ENCODE measurements at regions not wholly inside any gene's neighbourhood (a gene's known extent, or its start where the extent isn't known, plus 50 kb on each side); places are given as distances from the start of the nearest gene placed in this dataset.

DNA sequence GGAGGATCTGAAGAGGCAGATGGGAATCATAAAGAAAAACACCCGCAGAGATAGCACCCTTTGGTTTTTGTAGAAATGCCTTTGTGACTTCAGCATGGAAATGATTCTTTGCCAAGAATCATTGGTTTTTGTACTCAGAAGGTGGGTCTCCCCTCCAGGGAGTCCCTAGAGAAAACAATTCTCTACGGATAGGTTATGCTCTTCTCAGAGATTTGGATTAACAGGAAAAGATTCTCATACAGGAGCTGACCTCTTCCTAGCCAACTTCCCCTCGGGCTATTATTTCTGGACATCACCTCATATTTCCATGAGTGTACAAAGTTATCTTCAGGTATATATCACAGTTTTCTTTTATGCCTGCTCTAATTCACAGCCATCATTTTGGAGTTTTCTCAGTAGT lies 274.2 kb upstream of the HABP2 start:
- no peak overlapping the region for H3K9ac ChIP-seq (ENCODE audit: extremely low read depth, low read length, poor library complexity, severe bottlenecking)
- H3K4me1 ChIP-seq (ENCODE audit: control insufficient read depth, insufficient read depth, low read length) = no peaks in the 10 kb centered on the region
- H3K36me3 ChIP-seq (ENCODE audit: control insufficient read depth, insufficient read depth, low read length) = no peaks in the 10 kb centered on the region
- TF ChIP-seq, protein P1, sequence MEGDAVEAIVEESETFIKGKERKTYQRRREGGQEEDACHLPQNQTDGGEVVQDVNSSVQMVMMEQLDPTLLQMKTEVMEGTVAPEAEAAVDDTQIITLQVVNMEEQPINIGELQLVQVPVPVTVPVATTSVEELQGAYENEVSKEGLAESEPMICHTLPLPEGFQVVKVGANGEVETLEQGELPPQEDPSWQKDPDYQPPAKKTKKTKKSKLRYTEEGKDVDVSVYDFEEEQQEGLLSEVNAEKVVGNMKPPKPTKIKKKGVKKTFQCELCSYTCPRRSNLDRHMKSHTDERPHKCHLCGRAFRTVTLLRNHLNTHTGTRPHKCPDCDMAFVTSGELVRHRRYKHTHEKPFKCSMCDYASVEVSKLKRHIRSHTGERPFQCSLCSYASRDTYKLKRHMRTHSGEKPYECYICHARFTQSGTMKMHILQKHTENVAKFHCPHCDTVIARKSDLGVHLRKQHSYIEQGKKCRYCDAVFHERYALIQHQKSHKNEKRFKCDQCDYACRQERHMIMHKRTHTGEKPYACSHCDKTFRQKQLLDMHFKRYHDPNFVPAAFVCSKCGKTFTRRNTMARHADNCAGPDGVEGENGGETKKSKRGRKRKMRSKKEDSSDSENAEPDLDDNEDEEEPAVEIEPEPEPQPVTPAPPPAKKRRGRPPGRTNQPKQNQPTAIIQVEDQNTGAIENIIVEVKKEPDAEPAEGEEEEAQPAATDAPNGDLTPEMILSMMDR (conservative IDR thresholded peaks at IDR 0.05) = no peak
- 87 to 93% methylated on average over 3 of the region's 3 CpGs for WGBS, 2 experiments (ENCODE audit: insufficient coverage in 1 of 2, insufficient read length in 1 of 2)
- H3K27ac ChIP-seq (ENCODE audit: low read depth, low read length) = no peak overlapping the region
- Mint-ChIP-seq H3K4me3 (no peak overlapping the region), H3K4me1 (peaks cover 6% of the 10 kb centered on the region), H3K36me3 (ENCODE audit: low read depth) (peaks cover 2% of the 10 kb centered on the region), H3K9me3 (peaks cover 19% of the 10 kb centered on the region), H3K27ac (no peak overlapping the region), H3K27me3 (ENCODE audit: insufficient read depth) (peaks cover 3% of the 10 kb centered on the region)
- DNase-seq = no peak
- H3K27me3 ChIP-seq (ENCODE audit: control insufficient read depth, insufficient read depth, low read length, poor library complexity, severe bottlenecking) = peaks cover 8% of the 10 kb centered on the region
- H3K4me3 ChIP-seq (ENCODE audit: low read length) = no peak overlapping the region
- H3K9me3 ChIP-seq (ENCODE audit: control insufficient read depth, low read length) = peaks cover 24% of the 10 kb centered on the region

DNA sequence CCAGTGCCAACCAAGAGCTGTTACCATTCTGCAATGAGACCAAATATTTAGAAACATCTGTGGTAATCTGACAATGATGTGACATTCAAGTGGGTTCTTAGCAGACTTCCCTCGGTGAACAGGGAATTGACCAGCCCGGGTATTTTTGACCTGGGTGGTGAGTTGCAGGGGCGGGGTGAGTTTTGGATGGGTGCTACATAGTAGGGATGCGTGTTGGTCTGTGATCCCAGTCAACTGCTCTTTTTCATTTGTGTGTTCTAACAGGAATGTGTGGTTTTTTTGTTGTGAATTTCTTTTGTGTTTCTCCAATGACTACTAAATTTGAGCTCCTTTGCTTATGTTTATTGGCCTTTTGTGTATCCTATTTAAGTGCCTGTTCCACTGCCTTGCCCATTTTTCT lies 273.6 kb upstream of the HABP2 start:
- no peak overlapping the region for H3K4me3 ChIP-seq (ENCODE audit: low read length)
- Mint-ChIP-seq H3K4me3 (no peak overlapping the region), H3K27ac (no peak overlapping the region), H3K9me3 (peaks cover 19% of the 10 kb centered on the region), H3K27me3 (ENCODE audit: insufficient read depth) (peaks cover 5% of the 10 kb centered on the region), H3K4me1 (peaks cover under 1% of the 10 kb centered on the region), H3K36me3 (ENCODE audit: low read depth) (peaks cover 2% of the 10 kb centered on the region)
- TF ChIP-seq, protein P1 (conservative IDR thresholded peaks at IDR 0.05) = no peak
- no peak for DNase-seq
- no peak overlapping the region for H3K27ac ChIP-seq (ENCODE audit: low read depth, low read length)
- no peaks in the 10 kb centered on the region for H3K36me3 ChIP-seq (ENCODE audit: control insufficient read depth, insufficient read depth, low read length)
- no peak overlapping the region for H3K9ac ChIP-seq (ENCODE audit: extremely low read depth, low read length, poor library complexity, severe bottlenecking)
- H3K27me3 ChIP-seq (ENCODE audit: control insufficient read depth, insufficient read depth, low read length, poor library complexity, severe bottlenecking) = peaks cover 14% of the 10 kb centered on the region
- peaks cover 24% of the 10 kb centered on the region for H3K9me3 ChIP-seq (ENCODE audit: control insufficient read depth, low read length)
- no peaks in the 10 kb centered on the region for H3K4me1 ChIP-seq (ENCODE audit: control insufficient read depth, insufficient read depth, low read length)
- WGBS, 2 experiments (ENCODE audit: insufficient coverage in 1 of 2, insufficient read length in 1 of 2) = 90 to 91% methylated on average over 2 to 4 of the region's 4 CpGs

DNA sequence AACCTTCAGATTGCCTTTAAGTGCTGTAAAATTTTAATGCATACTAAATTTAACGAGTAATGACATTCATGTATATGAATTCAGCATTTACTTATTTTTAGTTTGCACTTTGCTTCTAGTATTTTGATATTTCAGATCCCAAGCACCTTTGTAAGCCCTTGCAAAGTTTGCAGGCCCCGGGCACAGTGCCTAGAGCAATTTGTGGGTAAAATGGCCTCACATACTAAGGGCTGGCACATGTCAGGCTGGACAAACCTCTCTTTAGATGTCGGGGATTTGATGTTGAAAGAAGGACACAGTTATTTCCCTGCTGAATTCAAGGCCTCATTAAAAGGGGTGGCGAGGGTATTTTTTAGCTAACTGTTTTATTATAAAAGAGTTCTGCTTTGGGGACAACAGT lies 270.3 kb upstream of the HABP2 start:
- TF ChIP-seq, protein P1 (conservative IDR thresholded peaks at IDR 0.05) = no peak
- Histone ChIP-seq H3K9ac (ENCODE audit: extremely low read depth, low read length, poor library complexity, severe bottlenecking) (no peak overlapping the region), H3K36me3 (ENCODE audit: control insufficient read depth, insufficient read depth, low read length) (no peaks in the 10 kb centered on the region), H3K9me3 (ENCODE audit: control insufficient read depth, low read length) (no peaks in the 10 kb centered on the region), H3K27ac (ENCODE audit: low read depth, low read length) (no peak overlapping the region), H3K4me3 (ENCODE audit: low read length) (no peak overlapping the region), H3K4me1 (ENCODE audit: control insufficient read depth, insufficient read depth, low read length) (no peaks in the 10 kb centered on the region), H3K27me3 (ENCODE audit: control insufficient read depth, insufficient read depth, low read length, poor library complexity, severe bottlenecking) (peaks cover 46% of the 10 kb centered on the region)
- 92 to 94% methylated on average over 3 to 4 of the region's 4 CpGs for WGBS, 2 experiments (ENCODE audit: insufficient coverage in 1 of 2, insufficient read length in 1 of 2)
- Mint-ChIP-seq H3K4me3 (no peak overlapping the region), H3K27me3 (ENCODE audit: insufficient read depth) (peaks cover 35% of the 10 kb centered on the region), H3K36me3 (ENCODE audit: low read depth) (no peaks in the 10 kb centered on the region), H3K27ac (no peak overlapping the region), H3K4me1 (peaks cover 3% of the 10 kb centered on the region), H3K9me3 (no peaks in the 10 kb centered on the region)
- no peak for DNase-seq
